ENCODE measurements at regions not wholly inside any gene's neighbourhood (a gene's known extent, or its start where the extent isn't known, plus 50 kb on each side); places are given as distances from the start of the nearest gene placed in this dataset.

DNA sequence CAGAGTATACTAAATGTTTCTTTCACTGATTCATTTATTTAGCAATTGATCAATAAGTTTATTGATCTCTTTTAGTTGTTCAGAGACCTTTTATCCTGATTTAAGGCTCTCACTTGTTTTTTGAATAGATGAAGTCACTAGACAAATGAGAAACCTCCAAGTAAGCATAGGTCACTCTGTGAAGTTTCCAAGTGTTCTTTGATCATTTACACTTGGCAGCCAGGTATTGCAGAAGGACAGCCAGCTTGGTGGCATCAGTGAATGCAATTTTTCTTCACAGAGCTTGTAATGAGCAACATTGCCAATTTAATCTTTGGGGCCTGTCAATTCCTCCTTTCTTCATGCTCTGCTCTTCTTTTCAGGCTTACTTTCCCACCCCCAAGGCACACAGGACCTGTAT, 413.0 kb downstream of the OMA1 start:
- H3K79me2 ChIP-seq (ENCODE audit: insufficient read depth, low read length): no peaks in the 10 kb centered on the region
- H3K27ac ChIP-seq (ENCODE audit: low read depth, low read length): no peak overlapping the region
- DNase-seq (ENCODE audit: insufficient read length, low spot score, missing footprints): no peak
- TF ChIP-seq, protein P1, sequence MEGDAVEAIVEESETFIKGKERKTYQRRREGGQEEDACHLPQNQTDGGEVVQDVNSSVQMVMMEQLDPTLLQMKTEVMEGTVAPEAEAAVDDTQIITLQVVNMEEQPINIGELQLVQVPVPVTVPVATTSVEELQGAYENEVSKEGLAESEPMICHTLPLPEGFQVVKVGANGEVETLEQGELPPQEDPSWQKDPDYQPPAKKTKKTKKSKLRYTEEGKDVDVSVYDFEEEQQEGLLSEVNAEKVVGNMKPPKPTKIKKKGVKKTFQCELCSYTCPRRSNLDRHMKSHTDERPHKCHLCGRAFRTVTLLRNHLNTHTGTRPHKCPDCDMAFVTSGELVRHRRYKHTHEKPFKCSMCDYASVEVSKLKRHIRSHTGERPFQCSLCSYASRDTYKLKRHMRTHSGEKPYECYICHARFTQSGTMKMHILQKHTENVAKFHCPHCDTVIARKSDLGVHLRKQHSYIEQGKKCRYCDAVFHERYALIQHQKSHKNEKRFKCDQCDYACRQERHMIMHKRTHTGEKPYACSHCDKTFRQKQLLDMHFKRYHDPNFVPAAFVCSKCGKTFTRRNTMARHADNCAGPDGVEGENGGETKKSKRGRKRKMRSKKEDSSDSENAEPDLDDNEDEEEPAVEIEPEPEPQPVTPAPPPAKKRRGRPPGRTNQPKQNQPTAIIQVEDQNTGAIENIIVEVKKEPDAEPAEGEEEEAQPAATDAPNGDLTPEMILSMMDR (IDR thresholded peaks at IDR 0.05; ENCODE audit: extremely low read depth, low read depth, low read length): no peak
- H3K4me2 ChIP-seq (ENCODE audit: insufficient read depth, low read length): no peak overlapping the region
- H2AFZ ChIP-seq (ENCODE audit: low read length): no peak overlapping the region
- no peaks in the 10 kb centered on the region for H4K20me1 ChIP-seq (ENCODE audit: insufficient read depth, low read length)
- H3K27me3 ChIP-seq (ENCODE audit: insufficient read depth, low read length): no peaks in the 10 kb centered on the region
- no peaks in the 10 kb centered on the region for H3K36me3 ChIP-seq (ENCODE audit: insufficient read depth, low read length)
- no peak overlapping the region for H3K4me3 ChIP-seq (ENCODE audit: insufficient read depth, low read length)
- H3K4me1 ChIP-seq (ENCODE audit: insufficient read depth, low read length): no peaks in the 10 kb centered on the region
- H3K9me3 ChIP-seq (ENCODE audit: low read depth, low read length): no peaks in the 10 kb centered on the region

DNA sequence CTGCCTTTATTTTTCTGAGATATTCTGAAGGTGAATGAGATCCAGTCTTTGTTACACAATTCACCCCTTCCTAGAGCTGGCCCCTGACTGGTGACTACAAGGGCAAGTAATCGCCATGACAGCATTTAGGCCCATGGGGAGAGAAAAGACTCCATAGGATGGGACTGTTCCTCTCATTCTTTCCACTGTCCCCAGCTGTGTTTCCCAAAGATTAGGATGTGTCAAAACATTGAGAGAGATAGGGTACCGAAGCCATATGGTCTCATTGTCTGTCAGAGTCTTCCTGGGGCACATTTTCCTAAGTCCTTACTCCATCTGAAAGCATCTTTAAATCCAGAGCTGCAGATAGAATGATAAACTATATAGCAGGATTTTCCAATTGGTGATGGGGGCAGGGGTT, 423.5 kb downstream of the OMA1 start:
- Histone ChIP-seq H3K4me1 (ENCODE audit: insufficient read depth, low read length) (no peaks in the 10 kb centered on the region), H3K9me3 (ENCODE audit: low read depth, low read length) (peaks cover under 1% of the 10 kb centered on the region), H2AFZ (ENCODE audit: low read length) (no peak overlapping the region), H3K27me3 (ENCODE audit: insufficient read depth, low read length) (no peaks in the 10 kb centered on the region), H3K79me2 (ENCODE audit: insufficient read depth, low read length) (no peaks in the 10 kb centered on the region), H3K4me3 (ENCODE audit: insufficient read depth, low read length) (no peak overlapping the region), H3K36me3 (ENCODE audit: insufficient read depth, low read length) (no peaks in the 10 kb centered on the region), H3K4me2 (ENCODE audit: insufficient read depth, low read length) (no peak overlapping the region), H3K27ac (ENCODE audit: low read depth, low read length) (no peak overlapping the region), H4K20me1 (ENCODE audit: insufficient read depth, low read length) (no peaks in the 10 kb centered on the region)
- no peak for DNase-seq (ENCODE audit: insufficient read length, low spot score, missing footprints)
- TF ChIP-seq, protein P1 (IDR thresholded peaks at IDR 0.05; ENCODE audit: extremely low read depth, low read depth, low read length): no peak

DNA sequence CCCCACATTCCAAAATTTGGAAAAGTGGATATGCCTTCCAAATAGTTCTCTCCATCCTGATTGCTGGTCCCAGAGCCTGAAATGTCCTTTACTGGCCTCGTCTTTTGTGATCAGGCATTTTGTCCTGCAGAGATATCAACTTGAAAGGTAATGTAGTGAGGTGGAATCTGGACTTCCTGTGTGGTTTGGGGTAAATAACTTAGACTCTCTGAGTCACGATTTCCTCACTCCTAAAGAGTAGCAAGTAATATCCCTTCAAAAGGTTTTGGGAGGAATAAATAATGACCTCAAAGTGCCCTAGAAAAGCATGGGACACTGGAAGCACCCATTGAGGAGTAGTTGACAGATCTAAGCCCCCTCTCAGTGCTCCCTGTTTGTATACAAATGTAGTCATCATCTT, 426.6 kb downstream of the OMA1 start:
- Histone ChIP-seq H3K4me3 (ENCODE audit: insufficient read depth, low read length) (no peak overlapping the region), H3K4me1 (ENCODE audit: insufficient read depth, low read length) (no peaks in the 10 kb centered on the region), H3K27ac (ENCODE audit: low read depth, low read length) (no peak overlapping the region), H4K20me1 (ENCODE audit: insufficient read depth, low read length) (no peaks in the 10 kb centered on the region), H3K4me2 (ENCODE audit: insufficient read depth, low read length) (no peak overlapping the region), H3K27me3 (ENCODE audit: insufficient read depth, low read length) (no peaks in the 10 kb centered on the region), H2AFZ (ENCODE audit: low read length) (no peak overlapping the region), H3K79me2 (ENCODE audit: insufficient read depth, low read length) (no peaks in the 10 kb centered on the region), H3K36me3 (ENCODE audit: insufficient read depth, low read length) (no peaks in the 10 kb centered on the region), H3K9me3 (ENCODE audit: low read depth, low read length) (peaks cover 1% of the 10 kb centered on the region)
- TF ChIP-seq, protein P1 (IDR thresholded peaks at IDR 0.05; ENCODE audit: extremely low read depth, low read depth, low read length): no peak
- DNase-seq (ENCODE audit: insufficient read length, low spot score, missing footprints): no peak

GRCh38 chr1:58116284-58116683, 430.2 kb downstream of the OMA1 start:
- no peaks in the 10 kb centered on the region for H3K79me2 ChIP-seq (ENCODE audit: insufficient read depth, low read length)
- no peak for DNase-seq (ENCODE audit: insufficient read length, low spot score, missing footprints)

More at GRCh38 chr1:58116284-58116683, 430.2 kb downstream of the OMA1 start:
- no peaks in the 10 kb centered on the region for H3K36me3 ChIP-seq (ENCODE audit: insufficient read depth, low read length)
- H3K27me3 ChIP-seq (ENCODE audit: insufficient read depth, low read length): no peaks in the 10 kb centered on the region
- H2AFZ ChIP-seq (ENCODE audit: low read length): no peak overlapping the region
- no peak overlapping the region for H3K4me3 ChIP-seq (ENCODE audit: insufficient read depth, low read length)
- no peaks in the 10 kb centered on the region for H3K4me1 ChIP-seq (ENCODE audit: insufficient read depth, low read length)
- no peak overlapping the region for H3K4me2 ChIP-seq (ENCODE audit: insufficient read depth, low read length)
- no peaks in the 10 kb centered on the region for H4K20me1 ChIP-seq (ENCODE audit: insufficient read depth, low read length)
- H3K9me3 ChIP-seq (ENCODE audit: low read depth, low read length): peaks cover 1% of the 10 kb centered on the region
- H3K27ac ChIP-seq (ENCODE audit: low read depth, low read length): no peak overlapping the region
- TF ChIP-seq, protein P1 (IDR thresholded peaks at IDR 0.05; ENCODE audit: extremely low read depth, low read depth, low read length): no peak
